Endodermal cell (in vitro differentiated cells): ENCODE measurements at regions not wholly inside any gene's neighbourhood (a gene's known extent, or its start where the extent isn't known, plus 50 kb on each side); places are given as distances from the start of the nearest gene placed in this dataset.

Experiments
- DNase-seq: peaks from one replicate; pipeline ENCODE4 v3.0.0-alpha.2; 2017
- H3K27ac ChIP-seq: 2 replicates; pipeline ENCODE4 v1.5.1; 2013; ENCODE audit warnings: mild to moderate bottlenecking, low read depth, low read length, moderate library complexity
- H3K27me3 ChIP-seq: 2 replicates; pipeline ENCODE4 v1.6.1; 2013; ENCODE audit warnings: mild to moderate bottlenecking, low read length, moderate library complexity; ENCODE audit not compliant: insufficient read depth, control insufficient read depth, poor library complexity, severe bottlenecking
- H3K36me3 ChIP-seq: 2 replicates; pipeline ENCODE4 v1.7.0; 2013; ENCODE audit warnings: mild to moderate bottlenecking, low read length, moderate library complexity; ENCODE audit not compliant: control insufficient read depth, insufficient read depth
- H3K4me1 ChIP-seq: one replicate; pipeline ENCODE4 v1.7.0; 2013; ENCODE audit warnings: low read length; ENCODE audit not compliant: control insufficient read depth, insufficient read depth
- H3K4me3 ChIP-seq: 2 replicates; pipeline ENCODE4 v1.5.1; 2013; ENCODE audit warnings: mild to moderate bottlenecking, low read length, moderate library complexity
- H3K9ac ChIP-seq: 2 replicates; pipeline ENCODE4 v1.6.1; 2013; ENCODE audit warnings: mild to moderate bottlenecking, low read length, moderate library complexity; ENCODE audit not compliant: poor library complexity, severe bottlenecking; ENCODE audit errors: extremely low read depth
- H3K9me3 ChIP-seq: 2 replicates; pipeline ENCODE4 v1.6.1; 2013; ENCODE audit warnings: mild to moderate bottlenecking, low read length, moderate library complexity; ENCODE audit not compliant: control insufficient read depth
- H3K27ac Mint-ChIP-seq: 2 replicates; pipeline ENCODE4 v1.8.0; 2020; ENCODE audit warnings: mixed read lengths
- H3K27me3 Mint-ChIP-seq: 2 replicates; pipeline ENCODE4 v1.8.0; 2021; ENCODE audit warnings: mild to moderate bottlenecking, mixed read lengths; ENCODE audit not compliant: insufficient read depth
- H3K36me3 Mint-ChIP-seq: 2 replicates; pipeline ENCODE4 v1.8.0; 2020; ENCODE audit warnings: low read depth, mixed read lengths
- H3K4me1 Mint-ChIP-seq: 2 replicates; pipeline ENCODE4 v1.8.0; 2020; ENCODE audit warnings: mixed read lengths
- H3K4me3 Mint-ChIP-seq: 2 replicates; pipeline ENCODE4 v1.8.0; 2020; ENCODE audit warnings: mild to moderate bottlenecking, moderate library complexity, mixed read lengths
- H3K9me3 Mint-ChIP-seq: 2 replicates; pipeline ENCODE4 v1.8.0; 2020; ENCODE audit warnings: mild to moderate bottlenecking, mixed read lengths
- WGBS, 2 experiments: methylation state at CpG; one replicate each; pipeline versions ENCODE4 v1.1.5 to v1.1.7; 2013; ENCODE audit warnings: missing lambda C conversion rate in 2 of 2, mixed read lengths in 1 of 2; ENCODE audit not compliant: insufficient coverage in 1 of 2, insufficient read length in 1 of 2; 5-methylcytosine and 5-hydroxymethylcytosine counted together
- TF ChIP-seq, protein P1 (sequence below): fragments of 200-600 bp; sonication (generic); conservative IDR thresholded peaks from 2 replicates; pipeline ENCODE4 v1.5.0; 2021; ENCODE audit warnings: antibody characterized with exemption, mild to moderate bottlenecking

DNA sequence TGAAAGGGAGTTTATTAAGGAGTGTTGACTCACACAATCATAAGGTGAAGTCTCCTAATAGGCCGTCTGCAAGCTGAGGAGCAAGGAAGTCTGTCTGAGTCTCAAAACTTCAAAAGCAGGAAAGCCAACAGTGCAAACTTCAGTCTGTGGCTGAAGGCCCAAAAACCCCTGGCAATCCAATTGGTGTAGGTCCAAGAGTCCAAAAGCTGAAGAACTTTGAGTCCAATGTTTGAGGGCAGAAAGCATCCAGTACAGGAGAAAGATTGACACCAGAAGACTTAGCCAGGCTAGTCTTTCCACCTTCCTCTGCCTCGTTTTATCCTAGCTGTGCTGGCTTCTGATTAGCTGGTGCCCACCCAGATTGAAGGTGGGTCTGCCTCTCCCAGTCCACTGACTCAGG, 535.2 kb downstream of the ARAP2 start:
- no peak overlapping the region for H3K4me3 Mint-ChIP-seq
- no peaks in the 10 kb centered on the region for H3K4me1 ChIP-seq
- H3K27ac Mint-ChIP-seq: no peak overlapping the region
- WGBS, 2 experiments: 84 to 87% methylated on average over 2 of the region's 2 CpGs
- no peak overlapping the region for H3K9ac ChIP-seq
- peaks cover 14% of the 10 kb centered on the region for H3K9me3 Mint-ChIP-seq
- H3K4me1 Mint-ChIP-seq: no peaks in the 10 kb centered on the region
- peaks cover 15% of the 10 kb centered on the region for H3K9me3 ChIP-seq
- no peaks in the 10 kb centered on the region for H3K27me3 Mint-ChIP-seq
- H3K36me3 ChIP-seq: no peaks in the 10 kb centered on the region
- H3K27ac ChIP-seq: no peak overlapping the region
- no peak overlapping the region for H3K4me3 ChIP-seq
- no peaks in the 10 kb centered on the region for H3K36me3 Mint-ChIP-seq
- no peaks in the 10 kb centered on the region for H3K27me3 ChIP-seq
- TF ChIP-seq, protein P1, sequence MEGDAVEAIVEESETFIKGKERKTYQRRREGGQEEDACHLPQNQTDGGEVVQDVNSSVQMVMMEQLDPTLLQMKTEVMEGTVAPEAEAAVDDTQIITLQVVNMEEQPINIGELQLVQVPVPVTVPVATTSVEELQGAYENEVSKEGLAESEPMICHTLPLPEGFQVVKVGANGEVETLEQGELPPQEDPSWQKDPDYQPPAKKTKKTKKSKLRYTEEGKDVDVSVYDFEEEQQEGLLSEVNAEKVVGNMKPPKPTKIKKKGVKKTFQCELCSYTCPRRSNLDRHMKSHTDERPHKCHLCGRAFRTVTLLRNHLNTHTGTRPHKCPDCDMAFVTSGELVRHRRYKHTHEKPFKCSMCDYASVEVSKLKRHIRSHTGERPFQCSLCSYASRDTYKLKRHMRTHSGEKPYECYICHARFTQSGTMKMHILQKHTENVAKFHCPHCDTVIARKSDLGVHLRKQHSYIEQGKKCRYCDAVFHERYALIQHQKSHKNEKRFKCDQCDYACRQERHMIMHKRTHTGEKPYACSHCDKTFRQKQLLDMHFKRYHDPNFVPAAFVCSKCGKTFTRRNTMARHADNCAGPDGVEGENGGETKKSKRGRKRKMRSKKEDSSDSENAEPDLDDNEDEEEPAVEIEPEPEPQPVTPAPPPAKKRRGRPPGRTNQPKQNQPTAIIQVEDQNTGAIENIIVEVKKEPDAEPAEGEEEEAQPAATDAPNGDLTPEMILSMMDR: no peak
- DNase-seq: no peak

DNA sequence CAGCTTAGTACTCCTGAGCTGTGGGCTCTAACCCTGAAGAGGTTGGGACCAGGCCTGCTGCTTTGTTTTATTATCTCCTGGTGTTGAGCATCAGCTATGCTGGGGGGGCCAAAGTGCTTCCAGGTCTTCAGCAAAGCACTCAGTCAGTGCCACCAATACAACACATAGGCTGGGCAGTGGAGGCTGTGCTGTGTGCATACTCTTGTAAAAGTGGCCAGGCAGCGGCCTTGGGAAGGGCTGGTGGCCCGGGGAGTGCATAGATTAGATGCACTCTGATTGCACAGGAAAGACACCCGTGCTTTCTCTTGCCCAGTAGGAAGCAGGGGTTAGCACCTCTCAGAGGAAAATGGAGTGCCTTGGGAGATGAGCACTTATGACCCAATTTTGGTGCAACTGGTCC, 534.0 kb downstream of the ARAP2 start:
- no peak overlapping the region for H3K27ac ChIP-seq
- no peaks in the 10 kb centered on the region for H3K4me1 ChIP-seq
- 78 to 81% methylated on average over 2 to 3 of the region's 3 CpGs for WGBS, 2 experiments
- H3K9me3 ChIP-seq: peaks cover 22% of the 10 kb centered on the region
- H3K27me3 ChIP-seq: no peaks in the 10 kb centered on the region
- H3K36me3 ChIP-seq: no peaks in the 10 kb centered on the region
- H3K4me3 ChIP-seq: no peak overlapping the region
- H3K27ac Mint-ChIP-seq: no peak overlapping the region
- no peaks in the 10 kb centered on the region for H3K36me3 Mint-ChIP-seq
- TF ChIP-seq, protein P1: no peak
- no peak overlapping the region for H3K4me3 Mint-ChIP-seq
- DNase-seq: no peak
- H3K27me3 Mint-ChIP-seq: no peaks in the 10 kb centered on the region
- H3K9ac ChIP-seq: no peak overlapping the region
- no peaks in the 10 kb centered on the region for H3K4me1 Mint-ChIP-seq
- H3K9me3 Mint-ChIP-seq: peaks cover 22% of the 10 kb centered on the region

DNA sequence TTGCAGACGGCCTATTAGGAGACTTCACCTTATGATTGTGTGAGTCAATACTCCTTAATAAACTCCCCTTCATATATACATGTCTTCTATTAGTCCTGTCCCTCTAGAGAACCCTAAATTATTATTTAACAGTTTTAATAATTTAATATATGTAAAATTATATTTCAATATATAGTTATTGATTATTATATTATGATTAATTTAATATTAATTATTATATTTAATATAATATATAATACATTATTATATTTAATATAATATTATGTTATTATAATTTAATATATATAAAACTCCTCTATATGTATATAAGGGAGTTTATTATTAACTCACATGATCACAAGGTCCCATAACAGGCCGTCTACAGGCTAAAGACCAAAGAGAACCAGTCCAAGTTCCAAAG, 533.2 kb downstream of the ARAP2 start:
- TF ChIP-seq, protein P1: no peak
- Mint-ChIP-seq H3K4me1 (no peaks in the 10 kb centered on the region), H3K36me3 (no peaks in the 10 kb centered on the region), H3K9me3 (peaks cover 22% of the 10 kb centered on the region), H3K4me3 (no peak overlapping the region), H3K27ac (no peak overlapping the region), H3K27me3 (no peaks in the 10 kb centered on the region)
- H3K4me1 ChIP-seq: no peaks in the 10 kb centered on the region
- H3K27ac ChIP-seq: no peak overlapping the region
- no peak overlapping the region for H3K9ac ChIP-seq
- no peak for DNase-seq
- H3K4me3 ChIP-seq: no peak overlapping the region
- WGBS, 2 experiments: 97 to 100% methylated on average over 1 to 2 of the region's 2 CpGs
- no peaks in the 10 kb centered on the region for H3K36me3 ChIP-seq
- no peaks in the 10 kb centered on the region for H3K27me3 ChIP-seq
- peaks cover 22% of the 10 kb centered on the region for H3K9me3 ChIP-seq
